Hepatocyte (in vitro differentiated cells): ENCODE measurements at regions not wholly inside any gene's neighbourhood (a gene's known extent, or its start where the extent isn't known, plus 50 kb on each side); places are given as distances from the start of the nearest gene placed in this dataset.
A peak's percentile ranks its signal among the peaks of the same experiment; 100 is the strongest.

Source experiments
- DNase-seq: peaks from one replicate; pipeline ENCODE4 v3.0.0-alpha.2; 2016; ENCODE audit warnings: low spot score
- H2AFZ ChIP-seq: fragments of 200-600 bp; sonication (generic); 2 replicates; pipeline ENCODE4 v1.6.0; 2016; ENCODE audit warnings: antibody characterized with exemption, mild to moderate bottlenecking
- H3K27ac ChIP-seq: fragments of 200-600 bp; sonication (generic); 2 replicates; pipeline ENCODE4 v1.5.1; 2016; ENCODE audit warnings: mild to moderate bottlenecking
- H3K27me3 ChIP-seq: fragments of 200-600 bp; sonication (generic); 2 replicates; pipeline ENCODE4 v1.6.1; 2016
- H3K36me3 ChIP-seq: fragments of 200-600 bp; sonication (generic); replicated peaks from 2 replicates; pipeline ENCODE4 v1.5.1; 2016; ENCODE audit warnings: low read depth; ENCODE audit not compliant: insufficient read depth
- H3K4me1 ChIP-seq: fragments of 200-600 bp; sonication (generic); 2 replicates; pipeline ENCODE4 v1.5.1; 2016; ENCODE audit warnings: mild to moderate bottlenecking, moderate library complexity; ENCODE audit not compliant: insufficient read depth
- H3K4me2 ChIP-seq: fragments of 200-600 bp; sonication (generic); 2 replicates; pipeline ENCODE4 v1.6.0; 2016
- H3K4me3 ChIP-seq: fragments of 200-600 bp; sonication (generic); 2 replicates; pipeline ENCODE4 v1.5.1; 2016; ENCODE audit warnings: mild to moderate bottlenecking
- H3K79me2 ChIP-seq: fragments of 200-600 bp; sonication (generic); 2 replicates; pipeline ENCODE4 v1.6.0; 2017; ENCODE audit warnings: mild to moderate bottlenecking
- H3K9me2 ChIP-seq: fragments of 200-600 bp; sonication (generic); replicated peaks from 2 replicates; pipeline ENCODE4 v1.6.0; 2017; ENCODE audit warnings: mild to moderate bottlenecking; ENCODE audit not compliant: insufficient read depth
- H3K9me3 ChIP-seq: fragments of 200-600 bp; sonication (generic); 2 replicates; pipeline ENCODE4 v1.5.1; 2016; ENCODE audit warnings: low read depth, mild to moderate bottlenecking
- H4K20me1 ChIP-seq: fragments of 200-600 bp; sonication (generic); 2 replicates; pipeline ENCODE4 v1.6.0; 2016; ENCODE audit warnings: mild to moderate bottlenecking; ENCODE audit not compliant: insufficient read depth, poor library complexity, severe bottlenecking
- CTCF ChIP-seq: fragments of 200-600 bp; sonication (generic); IDR thresholded peaks from 2 replicates; pipeline ENCODE4 v1.5.1; 2016; ENCODE audit warnings: antibody characterized with exemption, mild to moderate bottlenecking; ENCODE audit not compliant: poor library complexity
- EZH2 ChIP-seq: fragments of 200-600 bp; sonication (generic); IDR thresholded peaks from 2 replicates; pipeline ENCODE4 v1.6.1; 2016; ENCODE audit warnings: antibody characterized with exemption, mild to moderate bottlenecking, borderline replicate concordance
- EZH2phosphoT487 ChIP-seq: fragments of 200-600 bp; sonication (generic); IDR thresholded peaks from one replicate; pipeline ENCODE4 v1.6.1; 2018; ENCODE audit warnings: antibody characterized with exemption, mild to moderate bottlenecking, low read depth, moderate library complexity; ENCODE audit not compliant: unreplicated experiment, severe bottlenecking
- WGBS: methylation state at CpG from one replicate; pipeline ENCODE4 v1.1.6; 2016; ENCODE audit warnings: low lambda C conversion rate; ENCODE audit errors: missing lambda C conversion rate; 5-methylcytosine and 5-hydroxymethylcytosine counted together

- 72% methylated on average over 14 of the region's 14 CpGs for WGBS
Measured at GRCh38 chr17:74150428-74151025, 53.0 kb upstream of the RPL38 start.

GRCh38 chr17:74151551-74152315 is 51.7 kb upstream of the RPL38 start:
- no peak for TF ChIP-seq EZH2
- TF ChIP-seq CTCF = no peak
- no peak for TF ChIP-seq EZH2phosphoT487
- Histone ChIP-seq H3K4me1 (peaks cover 9% of the 10 kb centered on the region), H3K79me2 (no peaks in the 10 kb centered on the region), H4K20me1 (no peaks in the 10 kb centered on the region), H3K27me3 (no peaks in the 10 kb centered on the region), H3K27ac (no peak overlapping the region), H3K4me3 (no peak overlapping the region), H3K9me2 (no peaks in the 10 kb centered on the region), H3K9me3 (no peaks in the 10 kb centered on the region), H2AFZ (no peak overlapping the region), H3K4me2 (no peak overlapping the region), H3K36me3 (no peaks in the 10 kb centered on the region)
- DNase-seq = no peak
- 91% methylated on average over 18 of the region's 18 CpGs for WGBS

More at GRCh38 chr17:74150428-74151025, 53.0 kb upstream of the RPL38 start:
- TF ChIP-seq EZH2phosphoT487 = no peak
- no peak for TF ChIP-seq EZH2
- TF ChIP-seq CTCF = no peak
- Histone ChIP-seq H3K36me3 (no peaks in the 10 kb centered on the region), H3K27ac (no peak overlapping the region), H3K4me2 (no peak overlapping the region), H3K4me3 (no peak overlapping the region), H3K27me3 (no peaks in the 10 kb centered on the region), H3K79me2 (no peaks in the 10 kb centered on the region), H3K9me3 (no peaks in the 10 kb centered on the region), H3K4me1 (peaks cover 9% of the 10 kb centered on the region), H2AFZ (no peak overlapping the region), H4K20me1 (no peaks in the 10 kb centered on the region), H3K9me2 (no peaks in the 10 kb centered on the region)
- no peak for DNase-seq

- no peak overlapping the region for H3K4me3 ChIP-seq
- H3K36me3 ChIP-seq = no peaks in the 10 kb centered on the region
- H3K4me1 ChIP-seq = peaks cover 9% of the 10 kb centered on the region
- H3K79me2 ChIP-seq = no peaks in the 10 kb centered on the region
- TF ChIP-seq EZH2 (no peak), CTCF (no peak)
- WGBS = 61% methylated on average over 12 of the region's 12 CpGs
- H3K27me3 ChIP-seq = no peaks in the 10 kb centered on the region
- no peaks in the 10 kb centered on the region for H3K9me3 ChIP-seq
- H2AFZ ChIP-seq = no peak overlapping the region
- H3K27ac ChIP-seq = no peak overlapping the region
- H3K4me2 ChIP-seq = no peak overlapping the region
- no peaks in the 10 kb centered on the region for H3K9me2 ChIP-seq
- DNase-seq = peak; percentile 50
- no peaks in the 10 kb centered on the region for H4K20me1 ChIP-seq
Measured at GRCh38 chr17:74152591-74153455, 50.7 kb upstream of the RPL38 start.
